Mammary epithelial cell (primary cell): ENCODE measurements at regions not wholly inside any gene's neighbourhood (a gene's known extent, or its start where the extent isn't known, plus 50 kb on each side); places are given as distances from the start of the nearest gene placed in this dataset.

Experiments used
- EZH2 ChIP-seq: IDR thresholded peaks from 2 replicates; pipeline ENCODE4 v1.6.1; 2012; ENCODE audit warnings: low read length, inconsistent platforms, borderline replicate concordance
- TF ChIP-seq, protein P1 (sequence below), 2 donors: IDR thresholded peaks in 1 of 2; conservative IDR thresholded peaks in 1 of 2; 2 replicates each; pipeline ENCODE4 v1.5.1; 2011 to 2012; ENCODE audit warnings: inconsistent platforms in 2 of 2, low read length in 2 of 2, mild to moderate bottlenecking in 2 of 2, control low read depth in 1 of 2, low read depth in 1 of 2; ENCODE audit not compliant: insufficient read depth in 1 of 2; ENCODE audit errors: extremely low read depth in 1 of 2

DNA sequence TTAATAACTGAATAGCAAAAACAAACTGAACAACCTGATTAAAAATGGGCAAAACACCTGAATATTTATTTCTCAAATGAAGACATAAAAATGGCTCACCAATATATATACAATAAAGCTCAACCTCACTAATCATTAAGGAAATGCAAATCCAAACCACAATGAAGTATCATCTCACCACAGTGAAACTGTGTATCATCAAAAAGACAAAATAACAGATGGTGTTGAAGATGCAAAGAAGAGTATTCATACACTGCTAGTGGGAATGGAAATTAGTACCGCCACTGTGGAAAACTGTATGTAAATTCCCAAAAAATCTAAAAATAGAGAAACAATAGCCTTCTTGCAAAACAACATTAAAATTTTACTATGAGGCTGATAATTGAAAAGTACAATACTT is 1660.1 kb upstream of the B3GALT2 start:
- TF ChIP-seq, protein P1, sequence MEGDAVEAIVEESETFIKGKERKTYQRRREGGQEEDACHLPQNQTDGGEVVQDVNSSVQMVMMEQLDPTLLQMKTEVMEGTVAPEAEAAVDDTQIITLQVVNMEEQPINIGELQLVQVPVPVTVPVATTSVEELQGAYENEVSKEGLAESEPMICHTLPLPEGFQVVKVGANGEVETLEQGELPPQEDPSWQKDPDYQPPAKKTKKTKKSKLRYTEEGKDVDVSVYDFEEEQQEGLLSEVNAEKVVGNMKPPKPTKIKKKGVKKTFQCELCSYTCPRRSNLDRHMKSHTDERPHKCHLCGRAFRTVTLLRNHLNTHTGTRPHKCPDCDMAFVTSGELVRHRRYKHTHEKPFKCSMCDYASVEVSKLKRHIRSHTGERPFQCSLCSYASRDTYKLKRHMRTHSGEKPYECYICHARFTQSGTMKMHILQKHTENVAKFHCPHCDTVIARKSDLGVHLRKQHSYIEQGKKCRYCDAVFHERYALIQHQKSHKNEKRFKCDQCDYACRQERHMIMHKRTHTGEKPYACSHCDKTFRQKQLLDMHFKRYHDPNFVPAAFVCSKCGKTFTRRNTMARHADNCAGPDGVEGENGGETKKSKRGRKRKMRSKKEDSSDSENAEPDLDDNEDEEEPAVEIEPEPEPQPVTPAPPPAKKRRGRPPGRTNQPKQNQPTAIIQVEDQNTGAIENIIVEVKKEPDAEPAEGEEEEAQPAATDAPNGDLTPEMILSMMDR (conservative IDR thresholded peaks at IDR 0.05 in 1 of 2, IDR thresholded peaks at IDR 0.05 in 1 of 2; ENCODE audit: extremely low read depth in 1 of 2, insufficient read depth in 1 of 2, low read depth in 1 of 2, low read length in 2 of 2) = no peak
- TF ChIP-seq EZH2 = no peak
